Prostate gland (tissue), 2 donors: ENCODE measurements at regions not wholly inside any gene's neighbourhood (a gene's known extent, or its start where the extent isn't known, plus 50 kb on each side); places are given as distances from the start of the nearest gene placed in this dataset.
"Not testable (repeated sequence)": the region's sequence is repeated elsewhere in the genome, so short reads cannot be mapped to it uniquely, and the experiment has no call there.

ENCODE experiments used
- DNase-seq: peaks from one replicate; pipeline ENCODE4 v3.0.0-alpha.2; 2019; ENCODE audit warnings: low spot score
- H3K27ac ChIP-seq, 2 donors: fragments of 200-600 bp; sonication (generic); 2 replicates each; pipeline ENCODE4 v1.5.1; 2017 to 2019
- H3K27me3 ChIP-seq: fragments of 200-600 bp; sonication (generic); replicated peaks from 2 replicates; pipeline ENCODE4 v1.5.1; 2019; ENCODE audit not compliant: insufficient read depth
- H3K36me3 ChIP-seq, 2 donors: fragments of 200-600 bp; sonication (generic); 1 replicate in 1 of 2; 2 replicates in 1 of 2; pipeline versions ENCODE4 v1.5.1 to v1.8.1; 2017 to 2019
- H3K4me1 ChIP-seq: fragments of 200-600 bp; sonication (generic); replicated peaks from 2 replicates; pipeline ENCODE4 v1.5.1; 2019
- H3K4me3 ChIP-seq, 2 donors: fragments of 200-600 bp; sonication (generic); 2 replicates each; pipeline ENCODE4 v1.5.1; 2017 to 2019
- H3K9me3 ChIP-seq: fragments of 200-600 bp; sonication (generic); 2 replicates; pipeline ENCODE4 v1.5.1; 2017
- CTCF ChIP-seq, 4 experiments: fragments of 200-600 bp in 2 of 4; fragments of 450-650 bp in 2 of 4; sonication (generic) in 2 of 4; IDR thresholded peaks; 1 replicate in 3 of 4; 2 replicates in 1 of 4; pipeline ENCODE4 v1.5.1; 2016 to 2019; ENCODE audit warnings: antibody characterized with exemption in 4 of 4, mild to moderate bottlenecking in 2 of 4, moderate library complexity in 2 of 4
- POLR2A ChIP-seq: fragments of 450-650 bp; IDR thresholded peaks from one replicate; pipeline ENCODE4 v1.6.1; 2016; ENCODE audit warnings: antibody characterized with exemption, mild to moderate bottlenecking
- POLR2AphosphoS5 ChIP-seq: sonication (generic); formaldehyde crosslinking; IDR thresholded peaks from one replicate; pipeline ENCODE4 v1.6.1; 2017; ENCODE audit warnings: antibody characterized with exemption
- WGBS: methylation state at CpG from one replicate; pipeline ENCODE4 v1.1.5; 2018; 5-methylcytosine and 5-hydroxymethylcytosine counted together
- intact Hi-C: fragments of 100-400 bp; cut with DNase I; formaldehyde crosslinking; loops from one replicate; pipeline ENCODE4 v1.14.2; 2022

GRCh38 chr7:32762925-32763293 is 128.7 kb downstream of the KBTBD2 start:
- Histone ChIP-seq H3K27ac (no peak overlapping the region), H3K4me1 (no peaks in the 10 kb centered on the region), H3K9me3 (no peaks in the 10 kb centered on the region), H3K4me3 (no peak overlapping the region), H3K36me3 (no peaks in the 10 kb centered on the region), H3K27me3 (no peaks in the 10 kb centered on the region)
- no peak for DNase-seq
- intact Hi-C loops, result no loop called here
- WGBS, result 73% methylated on average over 23 of the region's 23 CpGs
- no peak for TF ChIP-seq POLR2A
- TF ChIP-seq CTCF (IDR thresholded peaks at IDR 0.05), result no peak
- TF ChIP-seq POLR2AphosphoS5, result no peak

GRCh38 chr7:32762206-32762924 is 129.2 kb downstream of the KBTBD2 start:
- H3K4me1 ChIP-seq, H3K9me3 ChIP-seq, H3K4me3 ChIP-seq, H3K27ac ChIP-seq, H3K27me3 ChIP-seq, H3K36me3 ChIP-seq, intact Hi-C loops, DNase-seq: not testable (repeated sequence)
- WGBS, result 64% methylated on average over 29 of the region's 29 CpGs

GRCh38 chr7:32761451-32762205 is 129.9 kb downstream of the KBTBD2 start:
- H3K36me3 ChIP-seq, result no peaks in the 10 kb centered on the region
- no peak overlapping the region for H3K27ac ChIP-seq
- no peaks in the 10 kb centered on the region for H3K9me3 ChIP-seq
- H3K4me3 ChIP-seq, result no peak overlapping the region
- no peak for DNase-seq
- TF ChIP-seq POLR2A (no peak), POLR2AphosphoS5 (no peak), CTCF (IDR thresholded peaks at IDR 0.05) (no peak)
- WGBS, result 39% methylated on average over 43 of the region's 46 CpGs
- H3K27me3 ChIP-seq, result no peaks in the 10 kb centered on the region
- intact Hi-C loops, result no loop called here
- no peaks in the 10 kb centered on the region for H3K4me1 ChIP-seq

DNA sequence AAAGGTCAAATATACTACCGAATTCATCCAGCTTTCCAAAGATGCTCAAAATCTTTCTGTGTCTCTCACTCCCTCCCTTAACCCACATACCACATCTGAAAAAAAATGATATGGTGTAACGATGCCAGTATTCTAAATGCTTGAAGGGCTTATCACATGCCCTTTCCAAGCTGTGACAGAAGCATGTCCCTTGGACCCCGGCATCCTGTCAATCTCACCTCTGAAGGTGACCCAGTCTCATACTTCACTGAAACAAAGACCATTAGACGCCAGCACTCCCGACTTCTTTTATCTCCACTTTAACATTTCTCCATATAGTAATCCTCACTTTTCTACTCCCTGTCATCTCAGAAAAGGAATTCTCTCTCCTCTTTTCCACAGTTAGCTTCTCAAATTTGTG is 130.8 kb downstream of the KBTBD2 start:
- DNase-seq, H3K9me3 ChIP-seq, H3K4me3 ChIP-seq, H3K27me3 ChIP-seq, H3K27ac ChIP-seq, intact Hi-C loops, H3K4me1 ChIP-seq, H3K36me3 ChIP-seq: not testable (repeated sequence)
- WGBS, result 93% methylated on average over 5 of the region's 5 CpGs

DNA sequence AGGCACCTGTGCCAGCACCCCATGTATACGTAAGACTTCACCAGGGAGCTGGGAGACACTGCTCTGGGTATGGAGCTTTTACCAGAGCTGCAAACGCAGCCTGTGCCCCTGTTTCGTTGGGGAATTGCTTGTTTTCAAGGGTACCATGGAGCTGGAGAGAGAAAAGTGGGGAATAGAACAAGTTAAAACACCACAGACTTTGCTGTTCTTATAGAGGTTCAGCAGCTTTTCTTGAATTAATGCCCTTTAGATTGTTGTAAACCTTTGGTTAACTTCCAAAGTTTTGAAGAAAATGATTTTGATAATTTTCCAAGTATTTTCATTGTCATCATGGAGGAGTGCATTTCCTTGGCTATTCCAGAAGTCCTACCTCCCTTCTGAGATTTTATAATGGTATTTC is 131.7 kb downstream of the KBTBD2 start:
- H3K27ac ChIP-seq, H3K4me3 ChIP-seq, H3K4me1 ChIP-seq, DNase-seq, H3K36me3 ChIP-seq, H3K9me3 ChIP-seq, intact Hi-C loops, H3K27me3 ChIP-seq: not testable (repeated sequence)
- WGBS, result 96% methylated on average over 3 of the region's 3 CpGs

- H3K9me3 ChIP-seq, H3K36me3 ChIP-seq, H3K27me3 ChIP-seq, DNase-seq, H3K4me3 ChIP-seq, H3K27ac ChIP-seq, intact Hi-C loops, H3K4me1 ChIP-seq: not testable (repeated sequence)
- 97% methylated on average over 26 of the region's 29 CpGs for WGBS
Measured at GRCh38 chr7:32753872-32754271, 137.7 kb downstream of the KBTBD2 start.

DNA sequence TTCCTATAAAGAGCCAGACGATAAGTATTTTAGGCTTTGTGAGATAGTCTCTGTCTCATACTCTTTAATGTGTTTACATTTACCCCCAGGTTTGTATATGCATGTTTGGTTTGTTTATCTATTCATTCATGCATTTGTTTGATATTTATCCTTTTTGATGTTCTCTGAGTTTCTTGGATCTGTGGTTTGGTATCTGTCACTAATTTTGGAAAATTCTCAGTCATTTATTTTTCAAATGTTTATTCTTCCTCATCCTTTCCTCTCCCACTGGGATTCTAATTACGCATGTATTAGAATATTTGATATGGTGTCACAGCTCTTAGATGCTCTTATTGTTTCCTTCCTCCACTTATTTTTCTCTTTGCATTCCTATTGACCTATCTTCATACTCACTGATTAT is 143.2 kb downstream of the KBTBD2 start:
- intact Hi-C loops, H3K9me3 ChIP-seq, H3K27me3 ChIP-seq, H3K36me3 ChIP-seq, H3K4me3 ChIP-seq, H3K27ac ChIP-seq, DNase-seq, H3K4me1 ChIP-seq: not testable (repeated sequence)
- 98% methylated on average over 2 of the region's 2 CpGs for WGBS

- H3K4me3 ChIP-seq, H3K27me3 ChIP-seq, H3K9me3 ChIP-seq, H3K4me1 ChIP-seq, H3K27ac ChIP-seq, intact Hi-C loops, H3K36me3 ChIP-seq, DNase-seq: not testable (repeated sequence)
- 81% methylated on average over 6 of the region's 6 CpGs for WGBS
Measured at GRCh38 chr7:32747443-32748148, 144.0 kb downstream of the KBTBD2 start.

DNA sequence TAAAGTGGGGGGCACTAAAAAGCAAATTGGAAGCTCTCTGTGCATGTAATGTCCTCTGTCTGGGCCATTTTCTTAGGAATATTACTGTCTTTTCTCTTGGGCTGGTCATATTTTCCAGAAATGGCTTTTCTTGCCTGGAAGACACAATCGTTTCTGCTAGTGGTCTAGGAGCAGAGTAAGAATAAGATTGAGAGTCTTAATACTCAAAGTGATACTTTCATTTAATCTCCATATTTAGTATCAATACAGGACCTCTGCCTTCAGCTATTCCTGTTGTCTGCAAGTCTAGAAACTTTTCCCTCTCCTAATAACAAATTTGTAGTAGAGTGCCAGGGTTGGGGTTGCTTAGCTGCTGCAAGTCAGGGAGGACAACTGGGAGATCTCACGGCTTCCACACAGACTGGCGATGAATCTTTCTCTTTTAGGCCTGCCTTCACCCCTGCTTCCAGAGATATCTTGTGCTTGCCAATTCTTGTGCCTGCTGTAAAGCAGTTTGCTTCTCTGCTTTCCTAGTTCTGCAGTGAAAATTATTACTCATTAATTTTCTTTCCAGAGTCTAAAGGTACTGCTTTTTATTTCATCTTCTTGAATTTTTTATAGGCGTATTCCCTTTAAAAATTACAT is 149.6 kb downstream of the KBTBD2 start:
- H3K4me3 ChIP-seq, H3K27ac ChIP-seq, DNase-seq, H3K27me3 ChIP-seq, H3K4me1 ChIP-seq, H3K9me3 ChIP-seq, intact Hi-C loops, H3K36me3 ChIP-seq: not testable (repeated sequence)
- 88% methylated on average over 4 of the region's 4 CpGs for WGBS

DNA sequence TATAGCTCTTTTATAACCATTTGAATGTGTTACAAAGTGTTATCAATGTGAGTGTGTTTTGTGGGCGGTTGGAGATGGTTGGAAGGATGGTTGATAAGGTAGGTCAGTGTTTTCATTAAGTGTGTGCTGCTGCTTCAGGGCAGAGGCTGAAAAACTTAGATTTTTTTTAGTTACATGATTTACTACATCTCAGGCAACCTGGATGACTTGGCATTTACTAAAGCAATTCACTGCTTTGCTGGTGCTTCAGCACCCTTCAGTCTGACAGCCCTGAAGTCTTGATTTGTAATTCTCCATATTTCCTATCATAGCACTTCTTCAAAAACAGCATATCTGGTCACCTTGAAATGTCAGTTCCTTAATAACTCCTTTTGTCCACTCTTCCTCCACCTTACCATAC is 151.8 kb downstream of the KBTBD2 start:
- H3K27ac ChIP-seq, DNase-seq, H3K9me3 ChIP-seq, intact Hi-C loops, H3K4me3 ChIP-seq, H3K4me1 ChIP-seq, H3K36me3 ChIP-seq, H3K27me3 ChIP-seq: not testable (repeated sequence)
- 85% methylated on average over 1 of the region's 1 CpG for WGBS
